GM12891 (cell line): ENCODE measurements at regions not wholly inside any gene's neighbourhood (a gene's known extent, or its start where the extent isn't known, plus 50 kb on each side); places are given as distances from the start of the nearest gene placed in this dataset.

Experiments
- PAX5 ChIP-seq: IDR thresholded peaks from 2 replicates; pipeline ENCODE4 v1.6.1; 2011; ENCODE audit warnings: low read length, moderate library complexity, mild to moderate bottlenecking; ENCODE audit not compliant: insufficient read depth, severe bottlenecking
- POLR2A ChIP-seq: IDR thresholded peaks from 2 replicates; pipeline ENCODE4 v1.6.1; 2011; ENCODE audit warnings: low read depth, low read length, control low read depth
- POLR2AphosphoS5 ChIP-seq: IDR thresholded peaks from 2 replicates; pipeline ENCODE4 v1.6.1; 2011; ENCODE audit warnings: low read depth, low read length, control low read depth
- SPI1 ChIP-seq: IDR thresholded peaks from 2 replicates; pipeline ENCODE4 v1.6.1; 2011; ENCODE audit warnings: low read depth, low read length, control low read depth
- TAF1 ChIP-seq: IDR thresholded peaks from 2 replicates; pipeline ENCODE4 v1.6.1; 2011; ENCODE audit warnings: low read depth, low read length, control low read depth

DNA sequence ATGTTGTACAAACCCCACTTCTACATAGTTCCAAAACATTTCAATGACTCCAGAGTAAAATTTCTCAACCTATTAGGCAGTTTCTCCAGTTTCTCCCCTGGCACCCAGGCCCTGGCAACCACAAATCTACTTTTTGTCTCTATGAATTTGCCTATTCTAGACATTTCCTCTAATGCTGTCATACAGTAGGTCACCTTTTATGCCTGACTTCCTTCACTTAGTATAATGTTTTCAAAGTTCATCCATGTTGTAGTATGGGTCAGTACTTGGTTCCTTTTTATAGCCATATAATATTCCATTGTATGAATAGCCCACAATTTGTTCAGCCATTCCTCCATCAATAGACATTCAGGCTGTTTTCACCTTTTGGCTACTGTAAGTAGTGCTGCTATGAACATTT lies 67.0 kb downstream of the SPRING1 start:
- TF ChIP-seq POLR2AphosphoS5 (no peak), POLR2A (no peak), TAF1 (no peak), SPI1 (no peak), PAX5 (no peak)
